T-helper 2 cell treated with Interferon-gamma antibody and Interleukin-4, amounts not matched to agents 5 μg/mL and 100 μg/mL, for 36 hours (primary cell): ENCODE measurements at regions not wholly inside any gene's neighbourhood (a gene's known extent, or its start where the extent isn't known, plus 50 kb on each side); places are given as distances from the start of the nearest gene placed in this dataset.

Source experiments
- DNase-seq: peaks from one replicate; pipeline ENCODE4 v3.0.0; 2021; ENCODE audit warnings: low spot score
- H3K27ac Mint-ChIP-seq: one replicate; pipeline ENCODE4 v1.8.0; 2021; ENCODE audit warnings: mild to moderate bottlenecking, mixed read lengths
- H3K27me3 Mint-ChIP-seq: one replicate; pipeline ENCODE4 v1.8.0; 2021; ENCODE audit warnings: low read depth, mixed read lengths
- H3K36me3 Mint-ChIP-seq: one replicate; pipeline ENCODE4 v1.8.0; 2021; ENCODE audit warnings: low read depth, mixed read lengths
- H3K4me1 Mint-ChIP-seq: one replicate; pipeline ENCODE4 v1.8.0; 2021; ENCODE audit warnings: low read depth, mixed read lengths
- H3K4me3 Mint-ChIP-seq: one replicate; pipeline ENCODE4 v1.8.0; 2022; ENCODE audit warnings: mild to moderate bottlenecking, moderate library complexity, mixed read lengths
- H3K9me3 Mint-ChIP-seq: one replicate; pipeline ENCODE4 v1.8.0; 2021; ENCODE audit warnings: mixed read lengths

GRCh38 chr20:59429396-59429795, 129.0 kb downstream of the EDN3 start:
- Mint-ChIP-seq H3K27me3 (peaks cover 9% of the 10 kb centered on the region), H3K9me3 (peaks cover 7% of the 10 kb centered on the region), H3K27ac (peak overlapping the region; percentile 23), H3K4me1 (peaks cover 11% of the 10 kb centered on the region), H3K4me3 (peak overlapping the region; percentile 58), H3K36me3 (no peaks in the 10 kb centered on the region)
- no peak for DNase-seq

- Mint-ChIP-seq H3K27ac (no peak overlapping the region), H3K4me3 (no peak overlapping the region), H3K9me3 (peaks cover 7% of the 10 kb centered on the region), H3K4me1 (peaks cover 11% of the 10 kb centered on the region), H3K27me3 (peaks cover 9% of the 10 kb centered on the region), H3K36me3 (no peaks in the 10 kb centered on the region)
- DNase-seq = no peak
Measured at GRCh38 chr20:59431014-59431413, 130.6 kb downstream of the EDN3 start.

GRCh38 chr20:59434960-59435359, 134.5 kb downstream of the EDN3 start:
- Mint-ChIP-seq H3K9me3 (no peaks in the 10 kb centered on the region), H3K27ac (no peak overlapping the region), H3K4me3 (no peak overlapping the region), H3K36me3 (no peaks in the 10 kb centered on the region), H3K4me1 (no peaks in the 10 kb centered on the region), H3K27me3 (peaks cover 10% of the 10 kb centered on the region)
- no peak for DNase-seq

- Mint-ChIP-seq H3K9me3 (no peaks in the 10 kb centered on the region), H3K4me3 (no peak overlapping the region), H3K27me3 (peaks cover 10% of the 10 kb centered on the region), H3K4me1 (no peaks in the 10 kb centered on the region), H3K27ac (no peak overlapping the region), H3K36me3 (no peaks in the 10 kb centered on the region)
- DNase-seq = no peak
Measured at GRCh38 chr20:59435518-59435917, 135.1 kb downstream of the EDN3 start.

GRCh38 chr20:59437601-59438031, 137.2 kb downstream of the EDN3 start:
- Mint-ChIP-seq H3K27me3 (peaks cover 13% of the 10 kb centered on the region), H3K9me3 (no peaks in the 10 kb centered on the region), H3K4me1 (no peaks in the 10 kb centered on the region)

GRCh38 chr20:59438201-59438600, 137.8 kb downstream of the EDN3 start:
- Mint-ChIP-seq H3K9me3 (no peaks in the 10 kb centered on the region), H3K27ac (no peak overlapping the region), H3K4me1 (no peaks in the 10 kb centered on the region), H3K36me3 (no peaks in the 10 kb centered on the region), H3K27me3 (peaks cover 17% of the 10 kb centered on the region), H3K4me3 (no peak overlapping the region)
- DNase-seq = no peak

More at GRCh38 chr20:59437601-59438031, 137.2 kb downstream of the EDN3 start:
- Mint-ChIP-seq H3K27ac (no peak overlapping the region), H3K4me3 (no peak overlapping the region), H3K36me3 (no peaks in the 10 kb centered on the region)
- no peak for DNase-seq

- H3K4me3 Mint-ChIP-seq = no peak overlapping the region
- H3K36me3 Mint-ChIP-seq = no peaks in the 10 kb centered on the region
- no peak overlapping the region for H3K27ac Mint-ChIP-seq
- no peak for DNase-seq
- H3K27me3 Mint-ChIP-seq = peaks cover 20% of the 10 kb centered on the region
- H3K9me3 Mint-ChIP-seq = no peaks in the 10 kb centered on the region
- no peaks in the 10 kb centered on the region for H3K4me1 Mint-ChIP-seq
Measured at GRCh38 chr20:59439243-59439642, 138.8 kb downstream of the EDN3 start.

GRCh38 chr20:59441306-59441705, 140.9 kb downstream of the EDN3 start:
- DNase-seq = no peak
- Mint-ChIP-seq H3K27ac (no peak overlapping the region), H3K36me3 (no peaks in the 10 kb centered on the region), H3K27me3 (peaks cover 22% of the 10 kb centered on the region), H3K4me1 (no peaks in the 10 kb centered on the region), H3K4me3 (no peak overlapping the region), H3K9me3 (no peaks in the 10 kb centered on the region)

- H3K4me1 Mint-ChIP-seq = no peaks in the 10 kb centered on the region
- DNase-seq = no peak
- H3K36me3 Mint-ChIP-seq = no peaks in the 10 kb centered on the region
- no peak overlapping the region for H3K4me3 Mint-ChIP-seq
- H3K9me3 Mint-ChIP-seq = no peaks in the 10 kb centered on the region
- H3K27me3 Mint-ChIP-seq = peaks cover 28% of the 10 kb centered on the region
- no peak overlapping the region for H3K27ac Mint-ChIP-seq
Measured at GRCh38 chr20:59441860-59442810, 141.7 kb downstream of the EDN3 start.

GRCh38 chr20:59443550-59443949, 143.1 kb downstream of the EDN3 start:
- Mint-ChIP-seq H3K27me3 (peaks cover 35% of the 10 kb centered on the region), H3K9me3 (no peaks in the 10 kb centered on the region), H3K27ac (no peak overlapping the region), H3K4me3 (no peak overlapping the region), H3K4me1 (no peaks in the 10 kb centered on the region), H3K36me3 (no peaks in the 10 kb centered on the region)
- DNase-seq = no peak

- H3K9me3 Mint-ChIP-seq = no peaks in the 10 kb centered on the region
- peaks cover 37% of the 10 kb centered on the region for H3K27me3 Mint-ChIP-seq
- H3K27ac Mint-ChIP-seq = no peak overlapping the region
- H3K36me3 Mint-ChIP-seq = no peaks in the 10 kb centered on the region
- no peaks in the 10 kb centered on the region for H3K4me1 Mint-ChIP-seq
- no peak overlapping the region for H3K4me3 Mint-ChIP-seq
- DNase-seq = no peak
Measured at GRCh38 chr20:59446376-59446775, 146.0 kb downstream of the EDN3 start.

- no peaks in the 10 kb centered on the region for H3K9me3 Mint-ChIP-seq
- no peak for DNase-seq
- no peaks in the 10 kb centered on the region for H3K36me3 Mint-ChIP-seq
- no peaks in the 10 kb centered on the region for H3K4me1 Mint-ChIP-seq
- H3K27ac Mint-ChIP-seq = no peak overlapping the region
- peaks cover 26% of the 10 kb centered on the region for H3K27me3 Mint-ChIP-seq
- no peak overlapping the region for H3K4me3 Mint-ChIP-seq
Measured at GRCh38 chr20:59448196-59448595, 147.8 kb downstream of the EDN3 start.

GRCh38 chr20:59448851-59449444, 148.5 kb downstream of the EDN3 start:
- H3K27ac Mint-ChIP-seq = no peak overlapping the region
- DNase-seq = no peak
- no peaks in the 10 kb centered on the region for H3K4me1 Mint-ChIP-seq
- no peaks in the 10 kb centered on the region for H3K9me3 Mint-ChIP-seq
- no peaks in the 10 kb centered on the region for H3K36me3 Mint-ChIP-seq
- H3K4me3 Mint-ChIP-seq = no peak overlapping the region
- peaks cover 24% of the 10 kb centered on the region for H3K27me3 Mint-ChIP-seq

GRCh38 chr20:59451066-59451630, 150.7 kb downstream of the EDN3 start:
- Mint-ChIP-seq H3K36me3 (no peaks in the 10 kb centered on the region), H3K4me3 (no peak overlapping the region)

More at GRCh38 chr20:59451066-59451630, 150.7 kb downstream of the EDN3 start:
- no peak overlapping the region for H3K27ac Mint-ChIP-seq
- no peaks in the 10 kb centered on the region for H3K9me3 Mint-ChIP-seq
- H3K4me1 Mint-ChIP-seq = no peaks in the 10 kb centered on the region
- no peak for DNase-seq
- peaks cover 24% of the 10 kb centered on the region for H3K27me3 Mint-ChIP-seq
